Lower lobe of right lung (tissue), 2 donors: ENCODE measurements at regions not wholly inside any gene's neighbourhood (a gene's known extent, or its start where the extent isn't known, plus 50 kb on each side); places are given as distances from the start of the nearest gene placed in this dataset.

Experiments used
- ATAC-seq, 2 donors: fragments of 200-7000 bp; cut with Tn5 transposase; one replicate each; pipeline ENCODE4 v1.9.1; 2020 to 2022; ENCODE audit warnings: mild to moderate bottlenecking in 2 of 2, moderate library complexity in 2 of 2
- DNase-seq: peaks from one replicate; pipeline ENCODE4 v3.0.0-alpha.2; 2020
- H3K27ac ChIP-seq: fragments of 200-600 bp; one replicate; pipeline ENCODE4 v1.8.0; 2022
- H3K27me3 ChIP-seq: fragments of 200-600 bp; one replicate; pipeline ENCODE4 v1.8.0; 2022; ENCODE audit warnings: low read depth
- H3K36me3 ChIP-seq: fragments of 200-600 bp; one replicate; pipeline ENCODE4 v1.8.0; 2022; ENCODE audit warnings: mild to moderate bottlenecking
- H3K4me1 ChIP-seq: fragments of 200-600 bp; one replicate; pipeline ENCODE4 v1.8.0; 2022
- H3K4me3 ChIP-seq: fragments of 200-600 bp; one replicate; pipeline ENCODE4 v1.8.0; 2022; ENCODE audit warnings: mild to moderate bottlenecking
- H3K9me3 ChIP-seq: fragments of 200-600 bp; one replicate; pipeline ENCODE4 v1.8.0; 2022
- intact Hi-C: fragments of 100-400 bp; cut with DNase I; formaldehyde crosslinking; loops from one replicate; pipeline ENCODE4 v1.11.0; 2022
- TF ChIP-seq, protein P1 (sequence below): fragments of 200-600 bp; IDR thresholded peaks from one replicate; pipeline ENCODE4 v1.8.0; 2022; ENCODE audit warnings: antibody characterized with exemption, mild to moderate bottlenecking
- donor health status: DM: no; HTN: yes; CAD: no; lungs with severe emphysema.

- H3K4me3 ChIP-seq = no peak overlapping the region
- H3K4me1 ChIP-seq = no peaks in the 10 kb centered on the region
- no peaks in the 10 kb centered on the region for H3K9me3 ChIP-seq
- intact Hi-C loops = no loop called here
- H3K36me3 ChIP-seq = no peaks in the 10 kb centered on the region
- H3K27me3 ChIP-seq = no peaks in the 10 kb centered on the region
- TF ChIP-seq, protein P1, sequence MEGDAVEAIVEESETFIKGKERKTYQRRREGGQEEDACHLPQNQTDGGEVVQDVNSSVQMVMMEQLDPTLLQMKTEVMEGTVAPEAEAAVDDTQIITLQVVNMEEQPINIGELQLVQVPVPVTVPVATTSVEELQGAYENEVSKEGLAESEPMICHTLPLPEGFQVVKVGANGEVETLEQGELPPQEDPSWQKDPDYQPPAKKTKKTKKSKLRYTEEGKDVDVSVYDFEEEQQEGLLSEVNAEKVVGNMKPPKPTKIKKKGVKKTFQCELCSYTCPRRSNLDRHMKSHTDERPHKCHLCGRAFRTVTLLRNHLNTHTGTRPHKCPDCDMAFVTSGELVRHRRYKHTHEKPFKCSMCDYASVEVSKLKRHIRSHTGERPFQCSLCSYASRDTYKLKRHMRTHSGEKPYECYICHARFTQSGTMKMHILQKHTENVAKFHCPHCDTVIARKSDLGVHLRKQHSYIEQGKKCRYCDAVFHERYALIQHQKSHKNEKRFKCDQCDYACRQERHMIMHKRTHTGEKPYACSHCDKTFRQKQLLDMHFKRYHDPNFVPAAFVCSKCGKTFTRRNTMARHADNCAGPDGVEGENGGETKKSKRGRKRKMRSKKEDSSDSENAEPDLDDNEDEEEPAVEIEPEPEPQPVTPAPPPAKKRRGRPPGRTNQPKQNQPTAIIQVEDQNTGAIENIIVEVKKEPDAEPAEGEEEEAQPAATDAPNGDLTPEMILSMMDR = no peak
- no peak for DNase-seq
- no peak for ATAC-seq
- H3K27ac ChIP-seq = no peak overlapping the region
Observed at GRCh38 chr9:3721096-3721495, 195.3 kb upstream of the RFX3 start.

DNA sequence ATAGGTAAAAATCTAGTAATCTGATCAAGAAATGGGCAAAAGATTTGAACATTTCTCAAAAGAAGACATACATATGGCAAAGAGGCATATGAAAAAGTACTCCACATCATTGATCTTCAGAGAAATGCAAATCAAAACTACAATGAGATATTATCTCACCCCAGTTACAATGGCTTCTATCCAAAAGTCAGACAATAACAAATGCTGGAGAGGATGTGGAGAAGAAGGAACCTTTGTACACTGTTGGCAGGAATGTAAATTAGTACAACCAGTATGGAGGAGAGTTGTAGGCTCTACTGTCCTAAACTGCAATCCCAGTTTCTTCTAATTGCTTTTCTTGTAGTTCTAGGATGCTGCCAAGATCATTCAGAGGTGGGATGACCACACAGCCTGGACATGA lies 193.5 kb upstream of the RFX3 start:
- Histone ChIP-seq H3K27ac (no peak overlapping the region), H3K36me3 (no peaks in the 10 kb centered on the region), H3K27me3 (no peaks in the 10 kb centered on the region), H3K9me3 (no peaks in the 10 kb centered on the region), H3K4me3 (no peak overlapping the region), H3K4me1 (no peaks in the 10 kb centered on the region)
- intact Hi-C loops = no loop called here
- TF ChIP-seq, protein P1 = no peak
- DNase-seq (no peak), ATAC-seq (no peak)

DNA sequence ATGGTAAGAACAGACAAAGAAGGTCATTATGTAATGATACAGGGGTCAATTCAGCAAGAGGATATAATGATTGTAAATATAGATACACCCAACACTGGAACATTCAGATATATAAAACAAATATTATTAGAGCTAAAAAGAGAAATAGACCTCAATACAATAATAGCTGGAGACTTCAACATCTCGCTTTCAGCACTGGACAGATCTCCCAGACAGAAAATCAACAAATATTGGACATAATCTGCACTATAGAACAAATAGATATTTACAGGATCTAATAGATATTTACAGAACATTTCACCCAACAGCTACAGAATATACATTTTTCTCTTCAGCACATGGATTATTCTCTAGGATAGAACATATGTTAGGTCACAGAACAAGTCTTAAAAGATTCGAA lies 190.6 kb upstream of the RFX3 start:
- H3K27ac ChIP-seq = no peak overlapping the region
- TF ChIP-seq, protein P1 = no peak
- H3K27me3 ChIP-seq = no peaks in the 10 kb centered on the region
- ATAC-seq (no peak), DNase-seq (no peak)
- no peak overlapping the region for H3K4me3 ChIP-seq
- intact Hi-C loops = no loop called here
- no peaks in the 10 kb centered on the region for H3K4me1 ChIP-seq
- H3K9me3 ChIP-seq = no peaks in the 10 kb centered on the region
- no peaks in the 10 kb centered on the region for H3K36me3 ChIP-seq

GRCh38 chr9:3708751-3709150 lies 182.9 kb upstream of the RFX3 start:
- Histone ChIP-seq H3K4me3 (no peak overlapping the region), H3K36me3 (no peaks in the 10 kb centered on the region), H3K27ac (no peak overlapping the region), H3K27me3 (no peaks in the 10 kb centered on the region), H3K4me1 (no peaks in the 10 kb centered on the region), H3K9me3 (no peaks in the 10 kb centered on the region)
- TF ChIP-seq, protein P1 = no peak
- ATAC-seq = no peak
- DNase-seq = no peak
- intact Hi-C loops = no loop called here

- ATAC-seq (no peak), DNase-seq (no peak)
- Histone ChIP-seq H3K36me3 (no peaks in the 10 kb centered on the region), H3K27me3 (no peaks in the 10 kb centered on the region), H3K4me1 (no peaks in the 10 kb centered on the region), H3K4me3 (no peak overlapping the region), H3K27ac (no peak overlapping the region), H3K9me3 (no peaks in the 10 kb centered on the region)
- TF ChIP-seq, protein P1 = no peak
- intact Hi-C loops = no loop called here
Observed at GRCh38 chr9:3704890-3705289, 179.1 kb upstream of the RFX3 start.

GRCh38 chr9:3700772-3701171 lies 175.0 kb upstream of the RFX3 start:
- no peak for DNase-seq
- H3K27me3 ChIP-seq = no peaks in the 10 kb centered on the region
- H3K4me1 ChIP-seq = no peaks in the 10 kb centered on the region
- H3K4me3 ChIP-seq = no peak overlapping the region
- no peak for ATAC-seq
- no peak overlapping the region for H3K27ac ChIP-seq
- no peaks in the 10 kb centered on the region for H3K36me3 ChIP-seq
- TF ChIP-seq, protein P1 = no peak
- H3K9me3 ChIP-seq = no peaks in the 10 kb centered on the region
- intact Hi-C loops = no loop called here
